DMS79 treated with DMSO at 0.1 percent for 48 hours (cell line): ENCODE measurements at regions not wholly inside any gene's neighbourhood (a gene's known extent, or its start where the extent isn't known, plus 50 kb on each side); places are given as distances from the start of the nearest gene placed in this dataset.

ENCODE experiments used
- DNase-seq: peaks from one replicate; lab custom pipeline; 2025; lab: John Stamatoyannopoulos, UW

GRCh38 chr7:13293264-13294002, 606.0 kb downstream of the ARL4A start:
- no peak for DNase-seq

GRCh38 chr7:13307040-13307439, 619.6 kb downstream of the ARL4A start:
- DNase-seq: no peak

GRCh38 chr7:13308423-13308822, 621.0 kb downstream of the ARL4A start:
- no peak for DNase-seq

- DNase-seq: no peak
Observed at GRCh38 chr7:13309535-13309934, 622.1 kb downstream of the ARL4A start.

- DNase-seq: no peak
Observed at GRCh38 chr7:13312307-13312706, 624.9 kb downstream of the ARL4A start.

GRCh38 chr7:13320333-13320732, 632.9 kb downstream of the ARL4A start:
- no peak for DNase-seq

- no peak for DNase-seq
Observed at GRCh38 chr7:13321316-13321715, 633.9 kb downstream of the ARL4A start.

GRCh38 chr7:13322126-13322525, 634.7 kb downstream of the ARL4A start:
- no peak for DNase-seq

GRCh38 chr7:13327669-13328068, 640.2 kb downstream of the ARL4A start:
- DNase-seq: no peak

GRCh38 chr7:13333371-13333770, 645.9 kb downstream of the ARL4A start:
- DNase-seq: no peak

GRCh38 chr7:13336227-13336626, 648.8 kb downstream of the ARL4A start:
- DNase-seq: no peak

- DNase-seq: no peak
Observed at GRCh38 chr7:13352677-13353076, 636.8 kb downstream of the ETV1 start.

- no peak for DNase-seq
Observed at GRCh38 chr7:13359656-13360055, 629.8 kb downstream of the ETV1 start.

GRCh38 chr7:13386741-13387140, 602.7 kb downstream of the ETV1 start:
- no peak for DNase-seq

- DNase-seq: no peak
Observed at GRCh38 chr7:13407911-13408310, 581.6 kb downstream of the ETV1 start.

GRCh38 chr7:13411151-13411550, 578.3 kb downstream of the ETV1 start:
- no peak for DNase-seq

GRCh38 chr7:13411636-13412035, 577.8 kb downstream of the ETV1 start:
- DNase-seq: no peak

- no peak for DNase-seq
Observed at GRCh38 chr7:13414181-13414580, 575.3 kb downstream of the ETV1 start.

- DNase-seq: no peak
Observed at GRCh38 chr7:13414661-13415107, 574.8 kb downstream of the ETV1 start.

- no peak for DNase-seq
Observed at GRCh38 chr7:13416071-13416470, 573.4 kb downstream of the ETV1 start.

- DNase-seq: no peak
Observed at GRCh38 chr7:13416544-13416943, 572.9 kb downstream of the ETV1 start.

GRCh38 chr7:13420726-13421125, 568.7 kb downstream of the ETV1 start:
- DNase-seq: no peak

- DNase-seq: no peak
Observed at GRCh38 chr7:13421776-13422175, 567.7 kb downstream of the ETV1 start.

- no peak for DNase-seq
Observed at GRCh38 chr7:13433946-13434345, 555.5 kb downstream of the ETV1 start.
